Loucy (cell line): ENCODE measurements at regions not wholly inside any gene's neighbourhood (a gene's known extent, or its start where the extent isn't known, plus 50 kb on each side); places are given as distances from the start of the nearest gene placed in this dataset.

Source experiments
- H2AFZ ChIP-seq: fragments of 200-600 bp; sonication (generic); 2 replicates; pipeline ENCODE4 v1.6.0; 2016; ENCODE audit warnings: antibody characterized with exemption, mild to moderate bottlenecking, low read length, moderate library complexity
- H3F3A ChIP-seq: fragments of 200-600 bp; 2 replicates; pipeline ENCODE4 v1.6.0; 2016; ENCODE audit warnings: antibody characterized with exemption, low read depth, mild to moderate bottlenecking
- H3K27me3 ChIP-seq: fragments of 200-600 bp; sonication (generic); 2 replicates; pipeline ENCODE4 v1.6.1; 2014; ENCODE audit warnings: low read length, mild to moderate bottlenecking; ENCODE audit not compliant: insufficient read depth, poor library complexity, severe bottlenecking
- H3K36me3 ChIP-seq: fragments of 200-600 bp; sonication (generic); 2 replicates; pipeline ENCODE4 v1.6.1; 2016; ENCODE audit warnings: low read length; ENCODE audit not compliant: insufficient read depth
- H3K4me1 ChIP-seq: fragments of 200-600 bp; sonication (generic); 2 replicates; pipeline ENCODE4 v1.5.1; 2014; ENCODE audit warnings: low read length, mild to moderate bottlenecking; ENCODE audit not compliant: insufficient read depth, poor library complexity, severe bottlenecking
- H3K4me2 ChIP-seq: fragments of 200-600 bp; sonication (generic); 2 replicates; pipeline ENCODE4 v1.6.0; 2014; ENCODE audit warnings: antibody characterized with exemption, low read length, low read depth, mild to moderate bottlenecking; ENCODE audit not compliant: poor library complexity, severe bottlenecking
- H3K4me3 ChIP-seq: fragments of 200-600 bp; sonication (generic); 2 replicates; pipeline ENCODE4 v1.5.1; 2014; ENCODE audit warnings: low read length, mild to moderate bottlenecking, mixed read lengths; ENCODE audit not compliant: poor library complexity, severe bottlenecking
- H3K79me2 ChIP-seq: fragments of 200-600 bp; sonication (generic); 2 replicates; pipeline ENCODE4 v1.6.1; 2014; ENCODE audit warnings: low read length; ENCODE audit not compliant: insufficient read depth
- H3K9ac ChIP-seq: fragments of 200-600 bp; sonication (generic); 2 replicates; pipeline ENCODE4 v1.6.0; 2014; ENCODE audit warnings: mild to moderate bottlenecking, low read depth, low read length, moderate library complexity; ENCODE audit not compliant: poor library complexity, severe bottlenecking
- H3K9me2 ChIP-seq: fragments of 200-600 bp; sonication (generic); replicated peaks from 2 replicates; pipeline ENCODE4 v1.6.1; 2016; ENCODE audit warnings: low read depth, low read length, mixed read lengths
- H3K9me3 ChIP-seq: fragments of 200-600 bp; sonication (generic); 2 replicates; pipeline ENCODE4 v1.6.1; 2014; ENCODE audit warnings: mild to moderate bottlenecking, antibody characterized with exemption, low read length, low read depth; ENCODE audit not compliant: insufficient read depth
- H4K20me1 ChIP-seq: fragments of 200-600 bp; sonication (generic); 2 replicates; pipeline ENCODE4 v1.6.0; 2014; ENCODE audit warnings: antibody characterized with exemption, low read length, mild to moderate bottlenecking; ENCODE audit not compliant: insufficient read depth, poor library complexity, severe bottlenecking
- CTCF ChIP-seq: fragments of 200-600 bp; sonication (generic); conservative IDR thresholded peaks from 2 replicates; pipeline ENCODE4 v1.5.1; 2014; ENCODE audit warnings: mild to moderate bottlenecking, antibody characterized with exemption, low read length
- EZH2phosphoT487 ChIP-seq: fragments of 200-600 bp; IDR thresholded peaks from 2 replicates; pipeline ENCODE4 v1.6.1; 2018; ENCODE audit warnings: antibody characterized with exemption, mild to moderate bottlenecking, moderate library complexity, borderline replicate concordance

GRCh38 chr4:127311924-127312323, 320.8 kb upstream of the INTU start:
- Histone ChIP-seq H4K20me1 (no peaks in the 10 kb centered on the region), H3K9ac (no peak overlapping the region), H2AFZ (no peak overlapping the region), H3K79me2 (no peaks in the 10 kb centered on the region), H3F3A (no peaks in the 10 kb centered on the region), H3K9me3 (no peaks in the 10 kb centered on the region), H3K36me3 (no peaks in the 10 kb centered on the region), H3K4me1 (no peaks in the 10 kb centered on the region), H3K4me3 (no peak overlapping the region), H3K4me2 (no peak overlapping the region), H3K27me3 (no peaks in the 10 kb centered on the region), H3K9me2 (no peaks in the 10 kb centered on the region)
- TF ChIP-seq CTCF (no peak), EZH2phosphoT487 (no peak)

- no peaks in the 10 kb centered on the region for H3K36me3 ChIP-seq
- H3K79me2 ChIP-seq = no peaks in the 10 kb centered on the region
- H3K9me2 ChIP-seq = no peaks in the 10 kb centered on the region
- H3F3A ChIP-seq = no peaks in the 10 kb centered on the region
- TF ChIP-seq EZH2phosphoT487 (no peak), CTCF (no peak)
- H3K9me3 ChIP-seq = no peaks in the 10 kb centered on the region
- H2AFZ ChIP-seq = no peak overlapping the region
- H3K27me3 ChIP-seq = no peaks in the 10 kb centered on the region
- no peak overlapping the region for H3K9ac ChIP-seq
- no peaks in the 10 kb centered on the region for H3K4me1 ChIP-seq
- no peak overlapping the region for H3K4me3 ChIP-seq
- no peak overlapping the region for H3K4me2 ChIP-seq
- H4K20me1 ChIP-seq = no peaks in the 10 kb centered on the region
Observed at GRCh38 chr4:127313767-127314166, 319.0 kb upstream of the INTU start.

- Histone ChIP-seq H3K9ac (no peak overlapping the region), H3K9me3 (no peaks in the 10 kb centered on the region; the same call in none of the 2 replicates), H2AFZ (no peak overlapping the region), H3K79me2 (no peaks in the 10 kb centered on the region), H3K4me1 (no peaks in the 10 kb centered on the region), H3K4me3 (no peak overlapping the region), H3K27me3 (no peaks in the 10 kb centered on the region), H3K4me2 (no peak overlapping the region), H4K20me1 (no peaks in the 10 kb centered on the region), H3K9me2 (no peaks in the 10 kb centered on the region), H3F3A (no peaks in the 10 kb centered on the region), H3K36me3 (no peaks in the 10 kb centered on the region)
- TF ChIP-seq CTCF (no peak), EZH2phosphoT487 (no peak)
Observed at GRCh38 chr4:127327491-127327890, 305.3 kb upstream of the INTU start.
